GM12874 (cell line): ENCODE measurements at regions not wholly inside any gene's neighbourhood (a gene's known extent, or its start where the extent isn't known, plus 50 kb on each side); places are given as distances from the start of the nearest gene placed in this dataset.
A peak's percentile ranks its signal among the peaks of the same experiment; 100 is the strongest.

Experiments
- TF ChIP-seq, protein P1 (sequence below): IDR thresholded peaks from 2 replicates; pipeline ENCODE4 v1.5.1; 2011; ENCODE audit warnings: low read depth, mild to moderate bottlenecking, control low read depth, low read length, moderate library complexity; ENCODE audit not compliant: insufficient read depth

GRCh38 chr11:112582366-112582765 lies 321.7 kb upstream of the PLET1 start:
- TF ChIP-seq, protein P1, sequence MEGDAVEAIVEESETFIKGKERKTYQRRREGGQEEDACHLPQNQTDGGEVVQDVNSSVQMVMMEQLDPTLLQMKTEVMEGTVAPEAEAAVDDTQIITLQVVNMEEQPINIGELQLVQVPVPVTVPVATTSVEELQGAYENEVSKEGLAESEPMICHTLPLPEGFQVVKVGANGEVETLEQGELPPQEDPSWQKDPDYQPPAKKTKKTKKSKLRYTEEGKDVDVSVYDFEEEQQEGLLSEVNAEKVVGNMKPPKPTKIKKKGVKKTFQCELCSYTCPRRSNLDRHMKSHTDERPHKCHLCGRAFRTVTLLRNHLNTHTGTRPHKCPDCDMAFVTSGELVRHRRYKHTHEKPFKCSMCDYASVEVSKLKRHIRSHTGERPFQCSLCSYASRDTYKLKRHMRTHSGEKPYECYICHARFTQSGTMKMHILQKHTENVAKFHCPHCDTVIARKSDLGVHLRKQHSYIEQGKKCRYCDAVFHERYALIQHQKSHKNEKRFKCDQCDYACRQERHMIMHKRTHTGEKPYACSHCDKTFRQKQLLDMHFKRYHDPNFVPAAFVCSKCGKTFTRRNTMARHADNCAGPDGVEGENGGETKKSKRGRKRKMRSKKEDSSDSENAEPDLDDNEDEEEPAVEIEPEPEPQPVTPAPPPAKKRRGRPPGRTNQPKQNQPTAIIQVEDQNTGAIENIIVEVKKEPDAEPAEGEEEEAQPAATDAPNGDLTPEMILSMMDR = no peak

GRCh38 chr11:112583261-112583893 lies 322.7 kb upstream of the PLET1 start:
- TF ChIP-seq, protein P1 = no peak

- TF ChIP-seq, protein P1 = 0 out of 2 replicates have a peak, but pooled peaks have one; percentile 26
These were observed 324.0 kb upstream of the PLET1 start for GRCh38 chr11:112584672-112585071.

- TF ChIP-seq, protein P1 = no peak
These were observed 327.0 kb upstream of the PLET1 start for GRCh38 chr11:112587664-112588063.

- TF ChIP-seq, protein P1 = peak; percentile 59
These were observed 327.6 kb upstream of the PLET1 start for GRCh38 chr11:112588252-112588694.

DNA sequence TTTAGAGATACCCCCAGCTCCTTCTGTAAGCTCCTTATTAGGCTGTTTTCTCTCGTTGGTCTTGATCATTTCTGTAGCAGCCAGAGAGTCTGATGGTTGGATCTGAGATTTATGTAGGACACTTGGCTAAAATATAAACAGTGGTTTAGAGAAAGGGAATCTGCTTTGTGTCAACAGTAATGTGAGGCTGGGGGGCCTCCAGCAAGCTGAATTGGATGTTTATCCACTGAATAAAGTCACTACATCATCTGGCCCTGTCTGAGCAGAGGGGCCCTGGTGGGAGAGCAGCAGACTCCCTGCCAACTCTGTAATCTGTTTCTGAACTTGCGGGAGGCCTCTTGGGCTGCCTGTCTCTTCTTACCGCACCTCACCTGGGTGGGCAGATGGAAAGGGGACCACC lies 328.5 kb upstream of the PLET1 start:
- TF ChIP-seq, protein P1 = no peak

GRCh38 chr11:112590764-112591163 lies 330.1 kb upstream of the PLET1 start:
- TF ChIP-seq, protein P1 = no peak

DNA sequence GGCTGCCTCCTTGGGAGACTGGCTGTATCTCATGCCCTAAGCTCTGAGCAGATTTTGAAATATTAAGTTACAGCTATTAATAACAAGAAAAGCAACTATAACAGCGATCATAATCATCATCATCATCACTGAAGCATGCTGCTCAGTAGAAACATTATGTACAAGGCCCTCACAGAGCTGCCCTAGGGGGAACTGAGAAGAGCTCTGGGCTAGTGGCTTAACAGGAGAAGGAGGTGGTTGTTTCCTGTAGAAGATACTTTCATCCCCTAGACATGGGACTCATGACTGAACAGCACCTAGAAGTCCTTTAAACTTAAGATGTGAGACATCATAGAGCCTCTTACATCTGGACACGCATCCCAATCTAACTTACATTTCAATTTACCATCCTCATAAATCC lies 332.8 kb upstream of the PLET1 start:
- TF ChIP-seq, protein P1 = no peak
